GM19324 (cell line): ENCODE measurements at regions not wholly inside any gene's neighbourhood (a gene's known extent, or its start where the extent isn't known, plus 50 kb on each side); places are given as distances from the start of the nearest gene placed in this dataset.

Source experiments
- ATAC-seq: cut with Tn5 transposase; IDR thresholded peaks from one replicate; pipeline ENCODE4 v1.9.1; 2021; ENCODE audit warnings: mild to moderate bottlenecking, moderate library complexity; ENCODE audit not compliant: unreplicated experiment, low FRiP score

DNA sequence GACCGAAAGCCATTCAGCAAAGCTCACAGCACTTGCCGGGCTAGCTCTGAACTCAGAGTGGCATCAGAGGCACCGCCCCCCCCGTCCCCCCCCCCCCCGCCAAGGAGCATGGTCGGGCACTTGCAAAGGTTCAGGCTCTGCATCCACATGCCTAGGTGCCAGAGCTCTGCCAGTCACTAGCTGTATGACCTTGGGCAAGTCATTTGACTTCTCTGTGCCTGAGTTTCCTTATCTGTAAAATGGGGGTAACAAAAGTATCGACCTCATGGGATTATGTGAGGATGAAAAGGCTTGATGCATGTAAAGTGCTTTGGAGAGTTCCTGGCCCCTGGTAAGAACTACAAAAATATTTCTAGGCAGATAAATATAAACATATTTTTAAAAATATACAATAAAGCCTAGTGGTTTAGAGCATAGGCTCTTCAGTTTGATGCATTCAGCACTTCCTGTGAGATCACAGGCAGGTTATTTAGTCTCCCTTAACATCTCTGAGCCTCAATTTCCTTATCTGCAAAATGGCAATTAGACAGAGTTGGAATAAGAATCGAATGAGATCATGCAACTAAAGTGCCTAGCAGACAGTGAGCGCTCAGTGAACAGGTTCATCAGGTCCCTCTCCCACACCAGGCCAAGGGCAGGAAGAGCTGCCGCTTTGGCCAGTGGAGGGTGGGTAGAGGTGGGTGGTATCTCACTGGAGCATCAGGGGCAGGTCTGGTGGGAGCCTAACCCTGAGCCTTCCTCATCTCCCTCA, 117.2 kb downstream of the CYLD start:
- no peak for ATAC-seq

- no peak for ATAC-seq
Observed at GRCh38 chr16:50858376-50858775, 116.5 kb downstream of the CYLD start.

GRCh38 chr16:50857881-50858280, 116.0 kb downstream of the CYLD start:
- ATAC-seq, result no peak

GRCh38 chr16:50856991-50857390, 115.1 kb downstream of the CYLD start:
- ATAC-seq, result no peak

DNA sequence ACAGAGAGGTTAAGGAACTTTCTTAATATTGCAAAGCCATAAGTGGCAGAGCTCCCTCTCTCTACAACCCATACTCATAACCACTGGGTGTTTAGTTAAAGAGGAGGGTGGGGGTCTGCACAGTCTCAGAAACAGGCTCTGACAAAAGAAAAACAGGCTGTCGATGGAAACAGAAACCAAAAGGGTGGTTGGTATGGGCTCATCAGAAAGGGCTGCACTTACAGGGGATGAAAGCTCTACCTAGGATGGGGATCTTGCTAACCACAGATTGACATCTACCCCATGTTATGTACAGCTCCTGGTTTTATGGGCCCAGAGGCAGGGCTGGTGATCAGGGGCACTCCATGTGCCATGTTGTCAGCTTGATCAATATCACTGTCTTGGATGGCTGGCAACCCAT, 111.4 kb downstream of the CYLD start:
- no peak for ATAC-seq
